HEK293 (cell line): ENCODE measurements at regions not wholly inside any gene's neighbourhood (a gene's known extent, or its start where the extent isn't known, plus 50 kb on each side); places are given as distances from the start of the nearest gene placed in this dataset.

Source experiments
- CTCF ChIA-PET: fragments of 350-600 bp; formaldehyde crosslinking; extraction: SDS; loops from one replicate; lab custom pipeline; 2021; ENCODE audit warnings: antibody characterized with exemption; lab: Yijun Ruan, JAX
- POLR2A ChIA-PET: fragments of 300-600 bp; formaldehyde crosslinking; extraction: SDS; loops from one replicate; lab custom pipeline; 2020; ENCODE audit warnings: antibody characterized with exemption, inconsistent platforms; lab: Yijun Ruan, JAX
- H3K27ac ChIP-seq: fragments of 200-500 bp; sonication (Bioruptor generic); 2 replicates; pipeline ENCODE4 v1.5.1; 2014; ENCODE audit warnings: low read depth, low read length, control low read depth, inconsistent platforms; ENCODE audit errors: extremely low read depth
- H3K36me3 ChIP-seq, 2 experiments: fragments of 200-500 bp in 1 of 2; sonication (Bioruptor generic) in 1 of 2; 1 replicate in 1 of 2; 2 replicates in 1 of 2; pipeline ENCODE4 v1.5.1; 2014 to 2017; ENCODE audit warnings: inconsistent platforms in 2 of 2, low read length in 2 of 2; ENCODE audit not compliant: control insufficient read depth in 2 of 2, insufficient read depth in 1 of 2
- H3K4me1 ChIP-seq: fragments of 200-500 bp; sonication (Bioruptor generic); 2 replicates; pipeline ENCODE4 v1.5.1; 2014; ENCODE audit warnings: mild to moderate bottlenecking, low read length, inconsistent platforms; ENCODE audit not compliant: control insufficient read depth, insufficient read depth
- H3K4me3 ChIP-seq: 2 replicates; pipeline ENCODE4 v1.5.1; 2011; ENCODE audit warnings: low read depth, mild to moderate bottlenecking, control low read depth, low read length, moderate library complexity
- H3K9me3 ChIP-seq: fragments of 200-500 bp; sonication (Bioruptor generic); 2 replicates; pipeline ENCODE4 v1.5.1; 2014; ENCODE audit warnings: low read depth, low read length, inconsistent platforms; ENCODE audit not compliant: control insufficient read depth, insufficient read depth
- BCL11B ChIP-seq: fragments of 450-650 bp; formaldehyde crosslinking; IDR thresholded peaks from 2 replicates; pipeline ENCODE4 v1.5.1; 2016; ENCODE audit warnings: low read depth, missing biosample characterization, missing genetic modification characterization
- KLF7 ChIP-seq: fragments of 450-650 bp; formaldehyde crosslinking; IDR thresholded peaks from 2 replicates; pipeline ENCODE4 v1.5.1; 2016; ENCODE audit warnings: missing biosample characterization, missing genetic modification characterization, borderline replicate concordance
- KLF8 ChIP-seq: fragments of 450-650 bp; formaldehyde crosslinking; IDR thresholded peaks from 2 replicates; pipeline ENCODE4 v1.5.1; 2016; ENCODE audit warnings: missing biosample characterization, missing genetic modification characterization
- MZF1 ChIP-seq: fragments of 450-650 bp; formaldehyde crosslinking; IDR thresholded peaks from 2 replicates; pipeline ENCODE4 v1.5.1; 2017; ENCODE audit warnings: missing biosample characterization, missing genetic modification characterization, borderline replicate concordance
- RBAK ChIP-seq: fragments of 450-650 bp; formaldehyde crosslinking; IDR thresholded peaks from 2 replicates; pipeline ENCODE4 v1.5.1; 2016; ENCODE audit warnings: missing biosample characterization, missing genetic modification characterization
- TCF7L2 ChIP-seq: IDR thresholded peaks from 2 replicates; pipeline ENCODE4 v1.6.1; 2011; ENCODE audit warnings: low read depth, mild to moderate bottlenecking, inconsistent platforms, low read length, moderate library complexity, borderline replicate concordance
- YY2 ChIP-seq: fragments of 450-650 bp; formaldehyde crosslinking; IDR thresholded peaks from 2 replicates; pipeline ENCODE4 v1.5.1; 2016; ENCODE audit warnings: missing biosample characterization, missing genetic modification characterization
- ZBTB17 ChIP-seq: fragments of 450-650 bp; formaldehyde crosslinking; IDR thresholded peaks from 2 replicates; pipeline ENCODE4 v1.5.1; 2016; ENCODE audit warnings: missing biosample characterization, missing genetic modification characterization
- ZBTB26 ChIP-seq: fragments of 450-650 bp; formaldehyde crosslinking; optimal IDR thresholded peaks from 2 replicates; pipeline ENCODE3; 2016; ENCODE audit warnings: missing biosample characterization, mild to moderate bottlenecking, missing genetic modification characterization
- ZBTB44 ChIP-seq: fragments of 450-650 bp; IDR thresholded peaks from 2 replicates; pipeline ENCODE4 v1.5.1; 2018; ENCODE audit warnings: missing biosample characterization, mild to moderate bottlenecking, missing genetic modification characterization
- ZFP3 ChIP-seq: fragments of 450-650 bp; formaldehyde crosslinking; IDR thresholded peaks from 2 replicates; pipeline ENCODE4 v1.5.1; 2016; ENCODE audit warnings: low read depth, missing biosample characterization, missing genetic modification characterization
- ZNF169 ChIP-seq: fragments of 450-650 bp; formaldehyde crosslinking; IDR thresholded peaks from 2 replicates; pipeline ENCODE4 v1.5.1; 2016; ENCODE audit warnings: missing biosample characterization, missing genetic modification characterization
- ZNF2 ChIP-seq: fragments of 450-650 bp; formaldehyde crosslinking; IDR thresholded peaks from 2 replicates; pipeline ENCODE4 v1.5.1; 2016; ENCODE audit warnings: missing biosample characterization, missing genetic modification characterization
- ZNF239 ChIP-seq: fragments of 450-650 bp; formaldehyde crosslinking; IDR thresholded peaks from 2 replicates; pipeline ENCODE4 v1.5.1; 2016; ENCODE audit warnings: missing biosample characterization, missing genetic modification characterization
- ZNF274 ChIP-seq, 2 experiments: fragments of 200-500 bp in 1 of 2; fragments of 450-650 bp in 1 of 2; sonication (Bioruptor generic) in 1 of 2; formaldehyde crosslinking in 1 of 2; IDR thresholded peaks; 2 replicates each; pipeline versions ENCODE4 v1.5.1 to v1.6.1; 2014 to 2016; ENCODE audit warnings: borderline replicate concordance in 1 of 2, inconsistent platforms in 1 of 2, low read length in 1 of 2, missing biosample characterization in 1 of 2, missing genetic modification characterization in 1 of 2
- ZNF302 ChIP-seq: fragments of 450-650 bp; formaldehyde crosslinking; IDR thresholded peaks from 2 replicates; pipeline ENCODE4 v1.5.1; 2016; ENCODE audit warnings: missing biosample characterization, missing genetic modification characterization, low read depth
- ZNF311 ChIP-seq: fragments of 450-650 bp; formaldehyde crosslinking; IDR thresholded peaks from 2 replicates; pipeline ENCODE4 v1.5.1; 2017; ENCODE audit warnings: missing biosample characterization, missing genetic modification characterization, borderline replicate concordance
- ZNF514 ChIP-seq: fragments of 450-650 bp; formaldehyde crosslinking; IDR thresholded peaks from 2 replicates; pipeline ENCODE4 v1.5.1; 2016; ENCODE audit warnings: missing biosample characterization, missing genetic modification characterization
- ZNF548 ChIP-seq: fragments of 450-650 bp; formaldehyde crosslinking; IDR thresholded peaks from 2 replicates; pipeline ENCODE4 v1.5.1; 2016; ENCODE audit warnings: missing biosample characterization, missing genetic modification characterization
- ZNF670 ChIP-seq: fragments of 450-650 bp; formaldehyde crosslinking; IDR thresholded peaks from 2 replicates; pipeline ENCODE4 v1.5.1; 2016; ENCODE audit warnings: missing biosample characterization, missing genetic modification characterization, low read depth
- ZNF704 ChIP-seq: fragments of 450-650 bp; formaldehyde crosslinking; IDR thresholded peaks from 2 replicates; pipeline ENCODE4 v1.5.1; 2016; ENCODE audit warnings: missing biosample characterization, missing genetic modification characterization
- ZNF76 ChIP-seq: fragments of 450-650 bp; formaldehyde crosslinking; IDR thresholded peaks from 2 replicates; pipeline ENCODE4; 2016; ENCODE audit warnings: low read depth, missing biosample characterization, missing genetic modification characterization, borderline replicate concordance
- ZSCAN16 ChIP-seq: fragments of 450-650 bp; formaldehyde crosslinking; IDR thresholded peaks from 2 replicates; pipeline ENCODE4 v1.5.1; 2016; ENCODE audit warnings: missing biosample characterization, missing genetic modification characterization
- ZSCAN4 ChIP-seq: fragments of 450-650 bp; formaldehyde crosslinking; IDR thresholded peaks from 2 replicates; pipeline ENCODE4 v1.5.1; 2017; ENCODE audit warnings: missing biosample characterization, missing genetic modification characterization

GRCh38 chr2:2935445-2936149, 442.0 kb downstream of the EIPR1 start (continued):
- no peak for TF ChIP-seq ZBTB44 (tag by site-specific recombination)
- no peak for TF ChIP-seq BCL11B (tag by site-specific recombination)
- no peak for TF ChIP-seq ZNF514 (tag by site-specific recombination)
- TF ChIP-seq KLF7 (tag by site-specific recombination): no peak
- no peak for TF ChIP-seq ZNF548 (tag by site-specific recombination)
- TF ChIP-seq ZNF169 (tag by site-specific recombination): no peak
- no peak for TF ChIP-seq ZSCAN4 (tag by site-specific recombination)
- TF ChIP-seq ZFP3 (tag by site-specific recombination): no peak
- TF ChIP-seq YY2 (tag by site-specific recombination): no peak
- TF ChIP-seq ZNF670 (tag by site-specific recombination): no peak
- no peak for TF ChIP-seq ZNF2 (tag by site-specific recombination)
- no peak for TF ChIP-seq RBAK (tag by site-specific recombination)

- ChIA-PET POLR2A (no interaction called here), CTCF (no interaction called here)
- Histone ChIP-seq H3K36me3 (no peaks in the 10 kb centered on the region), H3K4me1 (no peaks in the 10 kb centered on the region), H3K27ac (no peak overlapping the region), H3K4me3 (no peak overlapping the region), H3K9me3 (no peaks in the 10 kb centered on the region)
- no peak for TF ChIP-seq MZF1 (tag by site-specific recombination)
Observed at GRCh38 chr2:2933426-2933825, 444.2 kb downstream of the EIPR1 start.

GRCh38 chr2:2932692-2933305, 444.8 kb downstream of the EIPR1 start:
- Histone ChIP-seq H3K4me3 (no peak overlapping the region), H3K9me3 (no peaks in the 10 kb centered on the region), H3K4me1 (no peaks in the 10 kb centered on the region), H3K36me3 (no peaks in the 10 kb centered on the region), H3K27ac (no peak overlapping the region)
- ChIA-PET POLR2A (no interaction called here), CTCF (interaction anchor here (0.6 kb wide), 1 partner anchor 526 kb away, joined by 3 read pairs; no protein-coding TSS in a partner anchor)
- TF ChIP-seq ZNF302 (tag by site-specific recombination) (no peak), ZNF311 (tag by site-specific recombination) (no peak), TCF7L2 (no peak), ZNF239 (tag by site-specific recombination) (no peak), ZNF274 (IDR thresholded peaks at IDR 0.05; ENCODE audit: low read length) (no peak), ZNF274 (tag by site-specific recombination; IDR thresholded peaks at IDR 0.05; ENCODE audit: borderline replicate concordance) (no peak), ZBTB17 (tag by site-specific recombination) (no peak), ZNF76 (tag by site-specific recombination) (no peak), ZBTB26 (tag by site-specific recombination) (no peak), ZSCAN16 (tag by site-specific recombination) (no peak), KLF8 (tag by site-specific recombination) (no peak), ZFP3 (tag by site-specific recombination) (no peak), ZNF704 (no peak)
